Muscle of leg (tissue), 3 donors: ENCODE measurements at regions not wholly inside any gene's neighbourhood (a gene's known extent, or its start where the extent isn't known, plus 50 kb on each side); places are given as distances from the start of the nearest gene placed in this dataset.

ENCODE experiments used
- DNase-seq: peaks from one replicate; pipeline ENCODE4 v3.0.0; 2013
- H3K27ac ChIP-seq: one replicate; pipeline ENCODE4 v1.5.1; 2013; ENCODE audit warnings: mild to moderate bottlenecking, low read length, control low read depth
- H3K27me3 ChIP-seq: one replicate; pipeline ENCODE4 v1.6.1; 2013; ENCODE audit warnings: low read length; ENCODE audit not compliant: control insufficient read depth, insufficient read depth
- H3K36me3 ChIP-seq: one replicate; pipeline ENCODE4 v1.6.1; 2013; ENCODE audit warnings: low read length; ENCODE audit not compliant: control insufficient read depth, insufficient read depth
- H3K4me1 ChIP-seq: one replicate; pipeline ENCODE4 v1.6.1; 2013; ENCODE audit warnings: low read length; ENCODE audit not compliant: control insufficient read depth, insufficient read depth
- H3K4me3 ChIP-seq: one replicate; pipeline ENCODE4 v1.5.1; 2013; ENCODE audit warnings: low read length, control low read depth
- H3K9me3 ChIP-seq: replicated peaks from 2 replicates; pipeline ENCODE4 v1.6.1; 2013; ENCODE audit warnings: low read depth, low read length; ENCODE audit not compliant: control insufficient read depth
- WGBS: methylation state at CpG from one replicate; pipeline ENCODE4 v1.1.5; 2013; ENCODE audit warnings: missing lambda C conversion rate; ENCODE audit not compliant: insufficient coverage; 5-methylcytosine and 5-hydroxymethylcytosine counted together

DNA sequence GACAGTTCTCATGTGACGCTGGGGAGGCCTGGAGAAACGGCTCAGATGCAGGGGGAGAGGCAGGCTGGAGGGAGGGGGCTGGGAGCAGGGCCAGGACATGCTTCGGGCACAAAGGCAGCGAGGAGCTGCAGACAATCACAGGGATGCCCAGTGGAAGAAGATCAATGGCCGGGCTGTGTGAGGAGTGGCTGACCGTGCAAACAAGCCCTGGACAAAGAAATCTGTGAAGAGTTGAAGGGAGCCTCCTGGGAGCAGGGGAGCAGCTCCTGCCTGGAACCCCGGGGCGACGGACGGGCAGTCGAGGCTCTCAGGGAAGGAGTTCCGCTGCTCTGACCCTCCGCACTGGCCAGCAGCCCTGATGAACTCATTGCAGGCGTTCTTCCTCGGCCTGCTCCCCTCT lies 126.7 kb upstream of the B3GAT1 start:
- WGBS: 44% methylated on average over 6 of the region's 15 CpGs
- Histone ChIP-seq H3K9me3 (no peaks in the 10 kb centered on the region), H3K27me3 (peaks cover 30% of the 10 kb centered on the region), H3K4me3 (no peak overlapping the region), H3K4me1 (peaks cover 4% of the 10 kb centered on the region), H3K27ac (no peak overlapping the region), H3K36me3 (no peaks in the 10 kb centered on the region)
- DNase-seq: no peak

DNA sequence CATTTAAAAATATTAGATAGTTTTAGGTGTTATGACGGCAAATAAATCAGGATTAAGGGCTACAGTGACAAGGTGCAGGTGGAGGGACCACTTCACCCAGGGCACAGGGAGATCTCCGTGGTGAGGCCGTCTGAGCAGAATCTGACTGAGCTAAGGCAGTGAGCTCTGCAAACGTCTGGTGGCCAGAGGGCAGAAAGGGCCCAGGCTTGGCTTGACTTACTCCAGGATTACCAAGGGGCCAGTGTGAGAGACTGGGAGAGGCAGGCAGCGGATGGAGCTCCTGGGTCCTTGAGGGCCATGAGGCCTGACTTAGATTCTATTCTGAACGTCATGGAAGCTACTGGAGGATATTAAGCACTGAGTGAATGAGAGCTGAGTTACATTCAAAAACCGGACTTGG lies 125.9 kb upstream of the B3GAT1 start:
- 67% methylated on average over 7 of the region's 7 CpGs for WGBS
- H3K4me3 ChIP-seq: no peak overlapping the region
- peaks cover 30% of the 10 kb centered on the region for H3K27me3 ChIP-seq
- DNase-seq: no peak
- peaks cover 2% of the 10 kb centered on the region for H3K4me1 ChIP-seq
- no peaks in the 10 kb centered on the region for H3K9me3 ChIP-seq
- no peaks in the 10 kb centered on the region for H3K36me3 ChIP-seq
- no peak overlapping the region for H3K27ac ChIP-seq

DNA sequence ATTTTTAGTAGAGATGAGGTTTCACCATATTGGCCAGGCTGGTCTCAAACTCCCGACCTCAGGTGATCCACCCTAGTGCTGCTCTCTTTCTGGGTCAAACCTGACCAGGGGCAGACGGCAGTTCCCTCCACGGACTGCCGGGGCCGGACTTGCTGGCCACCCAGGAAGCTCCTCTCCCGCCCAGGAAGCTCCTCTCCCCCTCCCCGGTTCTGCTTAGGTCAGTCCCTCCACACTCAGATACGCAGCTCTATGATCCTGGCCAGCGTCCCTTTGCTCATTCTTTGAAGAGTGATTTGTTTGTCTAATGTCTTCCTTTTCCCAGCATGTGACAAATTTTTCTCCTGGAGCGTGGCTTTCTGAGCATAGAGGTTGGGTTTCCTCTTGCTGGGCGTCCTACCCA lies 125.3 kb upstream of the B3GAT1 start:
- Histone ChIP-seq H3K27me3 (peaks cover 30% of the 10 kb centered on the region), H3K9me3 (no peaks in the 10 kb centered on the region), H3K27ac (no peak overlapping the region), H3K4me1 (no peaks in the 10 kb centered on the region), H3K4me3 (no peak overlapping the region), H3K36me3 (no peaks in the 10 kb centered on the region)
- WGBS: 36% methylated on average over 6 of the region's 11 CpGs
- DNase-seq: peak; percentile 16

DNA sequence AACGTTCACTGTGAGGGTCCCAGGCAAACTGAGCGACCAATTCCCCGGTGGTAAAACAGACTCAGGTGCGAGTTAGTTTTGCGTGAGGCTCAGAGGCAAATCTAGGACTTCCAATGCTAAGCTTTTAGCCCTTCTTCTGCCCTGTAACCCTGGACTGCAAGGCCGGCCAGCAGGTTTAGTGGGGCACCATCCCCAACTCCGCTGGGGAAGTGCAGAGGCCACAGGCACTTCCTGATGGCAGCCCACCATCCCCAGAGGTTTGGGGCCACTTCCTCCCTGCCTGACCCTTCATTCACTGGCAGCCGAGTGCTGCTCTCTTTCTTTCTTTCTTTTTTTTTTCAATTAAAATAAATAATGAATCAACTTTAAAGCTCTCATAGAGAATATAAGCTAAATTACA lies 124.6 kb upstream of the B3GAT1 start:
- Histone ChIP-seq H3K36me3 (no peaks in the 10 kb centered on the region), H3K27ac (no peak overlapping the region), H3K4me3 (no peak overlapping the region), H3K9me3 (no peaks in the 10 kb centered on the region), H3K27me3 (peaks cover 30% of the 10 kb centered on the region), H3K4me1 (no peaks in the 10 kb centered on the region)
- no peak for DNase-seq
- WGBS: 46% methylated on average over 7 of the region's 8 CpGs

DNA sequence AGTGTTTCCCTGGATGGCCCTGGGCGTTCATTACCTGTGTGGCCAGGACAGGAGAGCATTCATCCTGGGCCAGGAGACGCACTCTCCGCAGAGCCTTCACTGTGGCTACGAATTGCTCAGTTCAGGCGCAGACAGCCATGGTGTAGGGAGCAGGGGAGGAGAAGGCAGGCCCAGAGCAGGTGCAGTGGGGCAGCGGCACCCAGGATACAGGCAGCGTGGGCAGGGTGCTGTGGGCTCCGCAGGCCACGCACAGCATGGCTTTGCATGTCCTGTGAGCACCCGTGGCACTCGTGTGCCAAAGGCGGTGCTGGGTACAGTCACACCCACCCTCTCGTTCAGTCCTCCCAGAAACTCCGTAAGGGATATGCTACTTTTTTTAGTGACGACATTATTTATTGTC lies 124.2 kb upstream of the B3GAT1 start:
- Histone ChIP-seq H3K27ac (no peak overlapping the region), H3K9me3 (no peaks in the 10 kb centered on the region), H3K4me1 (peaks cover 4% of the 10 kb centered on the region), H3K27me3 (peaks cover 27% of the 10 kb centered on the region), H3K36me3 (no peaks in the 10 kb centered on the region), H3K4me3 (no peak overlapping the region)
- 75% methylated on average over 11 of the region's 15 CpGs for WGBS
- DNase-seq: no peak

DNA sequence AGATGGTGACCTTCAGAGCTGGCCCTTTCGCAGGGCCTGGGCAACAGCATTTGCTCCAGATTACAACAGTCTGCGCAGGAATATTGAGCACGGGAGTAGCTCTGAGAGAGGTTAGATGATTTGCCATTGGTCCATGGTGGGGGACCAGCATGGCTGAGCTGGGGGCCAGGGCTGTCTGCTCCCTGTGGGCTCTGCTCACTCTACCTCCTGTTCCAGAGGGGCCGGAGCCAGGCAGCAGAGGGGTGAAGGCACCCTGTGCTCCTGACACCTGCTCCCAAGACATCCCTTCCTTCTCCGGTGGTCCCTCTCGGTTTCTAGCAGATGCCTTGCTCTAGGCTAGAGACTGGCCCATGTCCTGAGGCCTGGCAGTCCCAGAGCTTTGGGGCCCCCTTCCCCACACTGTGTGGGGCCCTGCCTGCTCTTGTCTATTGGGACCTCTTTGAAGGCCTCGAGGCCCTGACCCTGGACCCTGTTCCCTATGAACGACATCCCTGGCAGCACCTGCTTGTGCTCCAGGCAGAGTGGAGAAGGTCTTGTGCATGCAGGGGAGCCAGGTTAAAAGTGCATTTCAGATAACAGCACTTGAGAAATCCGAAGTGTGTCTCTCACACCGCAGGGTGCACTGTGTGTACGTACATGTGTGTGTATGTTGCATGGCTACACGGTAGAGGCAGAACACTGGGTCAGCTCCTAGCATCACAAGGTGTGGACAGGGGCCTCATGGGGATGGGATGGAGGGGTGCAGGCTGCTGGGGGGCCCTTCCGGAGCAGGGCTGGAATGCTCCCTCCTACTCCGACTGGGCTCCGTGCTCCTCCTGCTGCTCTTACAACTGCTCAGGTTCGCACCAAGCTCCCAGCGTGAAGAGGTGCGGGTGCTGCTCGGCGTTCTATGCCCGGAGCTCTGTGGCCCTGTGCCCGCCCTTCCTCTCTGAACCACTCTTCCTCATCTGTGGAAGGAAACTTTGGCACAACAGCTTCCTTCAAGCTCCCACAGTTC lies 123.3 kb upstream of the B3GAT1 start:
- DNase-seq: no peak
- Histone ChIP-seq H3K4me1 (peaks cover 5% of the 10 kb centered on the region), H3K27me3 (peaks cover 25% of the 10 kb centered on the region), H3K9me3 (no peaks in the 10 kb centered on the region), H3K4me3 (no peak overlapping the region), H3K36me3 (no peaks in the 10 kb centered on the region), H3K27ac (no peak overlapping the region)
- WGBS: 80% methylated on average over 13 of the region's 22 CpGs

DNA sequence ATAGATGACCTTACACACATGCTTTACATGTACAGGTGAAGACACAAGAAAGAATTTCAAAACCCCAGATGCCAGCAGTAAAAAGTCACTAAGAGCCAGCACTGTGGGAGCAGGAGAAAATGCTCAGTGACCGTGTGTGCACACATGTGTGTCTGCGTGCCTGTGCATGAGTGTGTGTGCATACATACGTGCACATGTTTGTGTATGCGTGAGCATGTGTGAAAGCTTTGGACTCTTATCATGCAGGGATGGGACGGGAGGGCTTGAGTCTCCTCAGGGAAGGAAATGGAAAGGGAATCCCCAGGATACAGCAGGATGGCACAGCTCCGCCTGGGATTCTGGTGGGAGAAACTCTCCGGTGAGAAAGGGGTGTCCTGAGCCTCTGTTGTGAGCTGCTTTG lies 121.5 kb upstream of the B3GAT1 start:
- H3K4me1 ChIP-seq: peaks cover 10% of the 10 kb centered on the region
- 78% methylated on average over 7 of the region's 7 CpGs for WGBS
- DNase-seq: no peak
- peaks cover 26% of the 10 kb centered on the region for H3K27me3 ChIP-seq
- no peaks in the 10 kb centered on the region for H3K9me3 ChIP-seq
- H3K4me3 ChIP-seq: no peak overlapping the region
- H3K36me3 ChIP-seq: no peaks in the 10 kb centered on the region
- H3K27ac ChIP-seq: no peak overlapping the region

DNA sequence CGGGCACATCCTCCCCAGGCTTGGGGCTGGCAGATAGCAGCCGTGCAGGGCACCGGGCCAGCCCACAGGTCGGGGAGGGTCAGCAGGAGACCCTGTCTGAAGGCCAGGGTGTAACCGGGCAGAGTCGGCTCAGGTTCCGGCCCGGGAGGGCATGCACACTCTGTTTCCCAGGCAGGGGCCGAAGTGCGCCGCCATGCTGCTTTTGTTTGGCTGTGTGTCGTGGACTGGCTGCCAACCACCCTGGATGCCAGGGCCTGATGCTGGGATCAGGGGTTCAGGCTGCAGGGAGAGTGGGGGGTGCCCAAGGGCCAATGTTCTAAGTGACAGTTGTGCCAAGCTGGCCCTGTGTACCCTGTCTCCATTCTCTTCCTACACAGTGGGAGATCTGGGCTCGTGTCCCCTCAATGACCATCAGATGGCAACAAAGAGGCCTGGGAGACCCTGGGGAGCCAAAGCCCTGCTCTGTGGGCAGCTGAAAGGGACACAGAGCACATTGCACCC lies 120.9 kb upstream of the B3GAT1 start:
- no peaks in the 10 kb centered on the region for H3K9me3 ChIP-seq
- peaks cover 10% of the 10 kb centered on the region for H3K4me1 ChIP-seq
- WGBS: 96% methylated on average over 12 of the region's 13 CpGs
- no peak for DNase-seq
- H3K36me3 ChIP-seq: no peaks in the 10 kb centered on the region
- H3K27me3 ChIP-seq: peaks cover 22% of the 10 kb centered on the region
- H3K4me3 ChIP-seq: no peak overlapping the region
- H3K27ac ChIP-seq: no peak overlapping the region

DNA sequence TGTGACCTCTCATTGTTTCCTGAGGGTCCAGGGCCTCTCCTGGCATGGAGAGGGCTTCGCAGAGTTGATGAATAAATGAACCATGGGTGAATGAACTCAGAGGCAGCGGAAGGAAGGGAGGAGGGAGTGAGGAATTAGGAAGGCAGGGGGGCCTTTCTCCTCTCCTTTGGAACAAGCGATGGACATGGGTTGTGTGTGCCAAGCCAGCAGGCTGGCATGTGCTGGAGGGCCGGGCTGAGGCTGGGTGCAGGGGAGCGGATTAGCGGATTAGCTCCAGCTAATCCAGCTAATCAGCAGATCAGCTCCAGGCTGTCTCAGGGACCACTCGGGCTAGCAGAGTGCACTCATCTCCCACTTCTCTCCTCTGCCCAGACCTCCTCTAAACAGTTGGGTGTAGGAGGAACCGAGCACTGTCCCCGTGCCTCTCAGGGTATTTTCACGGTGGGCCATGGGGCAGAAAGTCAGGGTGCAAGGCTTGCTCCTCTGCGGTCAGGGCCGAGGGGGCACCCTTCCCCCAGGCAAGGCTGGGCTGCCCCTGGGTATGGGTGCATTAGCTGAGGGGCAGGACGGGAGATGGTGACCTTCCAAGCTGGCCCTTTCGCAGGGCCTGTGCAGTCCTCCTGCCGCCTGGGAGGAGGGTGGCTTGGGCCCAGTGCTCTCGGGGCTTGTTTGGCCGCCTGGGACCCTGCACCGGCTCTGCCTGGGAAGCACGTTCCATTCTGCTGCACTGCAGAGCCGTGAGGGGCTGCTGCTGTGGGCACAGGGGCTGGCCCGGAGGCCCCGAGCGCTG lies 120.3 kb upstream of the B3GAT1 start:
- Histone ChIP-seq H3K4me1 (peaks cover 10% of the 10 kb centered on the region), H3K36me3 (no peaks in the 10 kb centered on the region), H3K27me3 (peaks cover 20% of the 10 kb centered on the region), H3K4me3 (no peak overlapping the region), H3K9me3 (no peaks in the 10 kb centered on the region), H3K27ac (no peak overlapping the region)
- no peak for DNase-seq
- WGBS: 90% methylated on average over 20 of the region's 23 CpGs
